ENCODE measurements at regions not wholly inside any gene's neighbourhood (a gene's known extent, or its start where the extent isn't known, plus 50 kb on each side); places are given as distances from the start of the nearest gene placed in this dataset.

GRCh38 chr15:39497016-39497758 lies 83.7 kb upstream of the THBS1 start:
- DNase-seq (ENCODE audit: low read depth, low spot score): no peak

- no peak for DNase-seq (ENCODE audit: low read depth, low spot score)
Observed at GRCh38 chr15:39497759-39498565, 82.9 kb upstream of the THBS1 start.

- no peak for DNase-seq (ENCODE audit: low read depth, low spot score)
Observed at GRCh38 chr15:39498629-39499028, 82.2 kb upstream of the THBS1 start.

- no peak for DNase-seq (ENCODE audit: low read depth, low spot score)
Observed at GRCh38 chr15:39499042-39499441, 81.8 kb upstream of the THBS1 start.

GRCh38 chr15:39499681-39500080 lies 81.2 kb upstream of the THBS1 start:
- no peak for DNase-seq (ENCODE audit: low read depth, low spot score)

GRCh38 chr15:39501366-39502081 lies 79.4 kb upstream of the THBS1 start:
- DNase-seq (ENCODE audit: low read depth, low spot score): no peak

GRCh38 chr15:39502082-39502447 lies 78.8 kb upstream of the THBS1 start:
- DNase-seq (ENCODE audit: low read depth, low spot score): no peak

GRCh38 chr15:39502611-39503195 lies 78.2 kb upstream of the THBS1 start:
- no peak for DNase-seq (ENCODE audit: low read depth, low spot score)

GRCh38 chr15:39503526-39503925 lies 77.4 kb upstream of the THBS1 start:
- no peak for DNase-seq (ENCODE audit: low read depth, low spot score)

- no peak for DNase-seq (ENCODE audit: low read depth, low spot score)
Observed at GRCh38 chr15:39504808-39505207, 76.1 kb upstream of the THBS1 start.

GRCh38 chr15:39506146-39506545 lies 74.7 kb upstream of the THBS1 start:
- no peak for DNase-seq (ENCODE audit: low read depth, low spot score)

GRCh38 chr15:39508536-39508935 lies 72.3 kb upstream of the THBS1 start:
- DNase-seq (ENCODE audit: low read depth, low spot score): no peak

GRCh38 chr15:39510001-39510701 lies 70.7 kb upstream of the THBS1 start:
- no peak for DNase-seq (ENCODE audit: low read depth, low spot score)

- no peak for DNase-seq (ENCODE audit: low read depth, low spot score)
Observed at GRCh38 chr15:39511000-39511915, 69.6 kb upstream of the THBS1 start.

- DNase-seq (ENCODE audit: low read depth, low spot score): no peak
Observed at GRCh38 chr15:39511916-39512260, 69.0 kb upstream of the THBS1 start.

GRCh38 chr15:39512643-39513042 lies 68.2 kb upstream of the THBS1 start:
- no peak for DNase-seq (ENCODE audit: low read depth, low spot score)

GRCh38 chr15:39513936-39514335 lies 66.9 kb upstream of the THBS1 start:
- DNase-seq (ENCODE audit: low read depth, low spot score): no peak

GRCh38 chr15:39514933-39515332 lies 65.9 kb upstream of the THBS1 start:
- no peak for DNase-seq (ENCODE audit: low read depth, low spot score)

GRCh38 chr15:39515765-39516164 lies 65.1 kb upstream of the THBS1 start:
- no peak for DNase-seq (ENCODE audit: low read depth, low spot score)

GRCh38 chr15:39517122-39517855 lies 63.6 kb upstream of the THBS1 start:
- DNase-seq (ENCODE audit: low read depth, low spot score): no peak
